Kidney (tissue), 13 donors: ENCODE measurements at regions not wholly inside any gene's neighbourhood (a gene's known extent, or its start where the extent isn't known, plus 50 kb on each side); places are given as distances from the start of the nearest gene placed in this dataset.

Experiments
- DNase-seq, 5 donors: peaks; one replicate each; pipeline ENCODE4 v3.0.0-alpha.2; 2013 to 2020
- FAIRE-seq: peaks from 2 replicates; lab custom pipeline; 2012; peaks lifted over from hg19 to GRCh38; lab: Jason Lieb, UNC
- H3K27ac ChIP-seq, 2 donors: one replicate each; pipeline ENCODE4 v1.7.0; 2013; ENCODE audit warnings: low read depth in 2 of 2, low read length in 2 of 2, inconsistent platforms in 1 of 2
- H3K27me3 ChIP-seq: one replicate; pipeline ENCODE4 v1.7.1; 2013; ENCODE audit warnings: low read length, inconsistent platforms; ENCODE audit not compliant: control insufficient read depth, insufficient read depth
- H3K36me3 ChIP-seq, 3 donors: one replicate each; pipeline versions ENCODE4 v1.7.0 to v1.7.1; 2013; ENCODE audit warnings: low read length in 3 of 3, control low read depth in 1 of 3, inconsistent platforms in 1 of 3; ENCODE audit not compliant: insufficient read depth in 3 of 3, control insufficient read depth in 2 of 3
- H3K4me1 ChIP-seq, 3 donors: one replicate each; pipeline versions ENCODE4 v1.7.0 to v1.7.1; 2013; ENCODE audit warnings: low read length in 3 of 3, inconsistent platforms in 1 of 3, low read depth in 1 of 3; ENCODE audit not compliant: control insufficient read depth in 2 of 3, insufficient read depth in 2 of 3
- H3K4me3 ChIP-seq, 3 donors: one replicate each; pipeline versions ENCODE4 v1.7.0 to v1.8.1; 2013; ENCODE audit warnings: low read length in 3 of 3, control low read depth in 1 of 3, inconsistent platforms in 1 of 3
- H3K9ac ChIP-seq, 3 donors: one replicate each; pipeline versions ENCODE4 v1.7.0 to v1.7.1; 2013; ENCODE audit warnings: low read length in 3 of 3, control low read depth in 1 of 3, inconsistent platforms in 1 of 3
- H3K9me3 ChIP-seq, 3 donors: one replicate each; pipeline versions ENCODE4 v1.7.0 to v1.7.1; 2013; ENCODE audit warnings: low read length in 3 of 3, control low read depth in 1 of 3, inconsistent platforms in 1 of 3; ENCODE audit not compliant: control insufficient read depth in 2 of 3, insufficient read depth in 1 of 3
- intact Hi-C: fragments of 100-400 bp; cut with DNase I; formaldehyde crosslinking; loops from one replicate; pipeline ENCODE4 v1.11.1; 2022
- TF ChIP-seq, protein P1 (sequence below): IDR thresholded peaks from 3 replicates; pipeline ENCODE4 v1.5.1; 2012; ENCODE audit warnings: mild to moderate bottlenecking, moderate library complexity, borderline replicate concordance; ENCODE audit not compliant: insufficient read depth; ENCODE audit errors: extremely low read depth
- donor health status: control.
- donor health status: control.
- donor health status: control.
- donor health status: control.
- donor health status: control.
- donor health status: DM: yes; HTN: yes; CAD: no.
- donor health status: Normal renal cell carcinoma (clear cell type).

DNA sequence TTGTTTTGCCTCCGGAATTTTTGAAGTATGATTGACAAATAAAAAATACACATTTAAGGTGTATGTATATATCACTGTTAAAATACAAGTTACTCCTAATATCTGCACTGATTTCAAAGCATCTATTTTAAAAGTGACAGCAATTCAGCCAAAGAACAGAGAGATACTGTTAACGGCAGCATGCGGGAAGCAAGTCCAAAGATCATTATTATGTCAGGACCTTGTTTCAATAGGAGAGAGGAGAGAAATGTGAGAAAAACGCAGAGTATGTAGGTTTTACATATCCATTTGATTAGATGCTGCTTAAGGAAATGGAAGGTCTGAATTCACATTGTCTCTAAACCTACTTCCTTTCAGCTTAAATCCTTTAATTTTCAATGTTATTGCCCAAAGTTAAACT is 545.5 kb upstream of the SLC8A1 start:
- Histone ChIP-seq H3K27ac (no peak overlapping the region), H3K27me3 (no peaks in the 10 kb centered on the region), H3K9ac (no peak overlapping the region), H3K36me3 (no peaks in the 10 kb centered on the region), H3K9me3 (no peaks in the 10 kb centered on the region), H3K4me1 (no peaks in the 10 kb centered on the region), H3K4me3 (no peak overlapping the region)
- DNase-seq (no peak), FAIRE-seq (no peak)
- TF ChIP-seq, protein P1, sequence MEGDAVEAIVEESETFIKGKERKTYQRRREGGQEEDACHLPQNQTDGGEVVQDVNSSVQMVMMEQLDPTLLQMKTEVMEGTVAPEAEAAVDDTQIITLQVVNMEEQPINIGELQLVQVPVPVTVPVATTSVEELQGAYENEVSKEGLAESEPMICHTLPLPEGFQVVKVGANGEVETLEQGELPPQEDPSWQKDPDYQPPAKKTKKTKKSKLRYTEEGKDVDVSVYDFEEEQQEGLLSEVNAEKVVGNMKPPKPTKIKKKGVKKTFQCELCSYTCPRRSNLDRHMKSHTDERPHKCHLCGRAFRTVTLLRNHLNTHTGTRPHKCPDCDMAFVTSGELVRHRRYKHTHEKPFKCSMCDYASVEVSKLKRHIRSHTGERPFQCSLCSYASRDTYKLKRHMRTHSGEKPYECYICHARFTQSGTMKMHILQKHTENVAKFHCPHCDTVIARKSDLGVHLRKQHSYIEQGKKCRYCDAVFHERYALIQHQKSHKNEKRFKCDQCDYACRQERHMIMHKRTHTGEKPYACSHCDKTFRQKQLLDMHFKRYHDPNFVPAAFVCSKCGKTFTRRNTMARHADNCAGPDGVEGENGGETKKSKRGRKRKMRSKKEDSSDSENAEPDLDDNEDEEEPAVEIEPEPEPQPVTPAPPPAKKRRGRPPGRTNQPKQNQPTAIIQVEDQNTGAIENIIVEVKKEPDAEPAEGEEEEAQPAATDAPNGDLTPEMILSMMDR = no peak
- intact Hi-C loops = no loop called here

- H3K4me3 ChIP-seq = no peak overlapping the region
- intact Hi-C loops = no loop called here
- TF ChIP-seq, protein P1 = no peak
- no peaks in the 10 kb centered on the region for H3K9me3 ChIP-seq
- H3K27ac ChIP-seq = no peak overlapping the region
- H3K9ac ChIP-seq = no peak overlapping the region
- DNase-seq (no peak), FAIRE-seq (no peak)
- no peaks in the 10 kb centered on the region for H3K36me3 ChIP-seq
- no peaks in the 10 kb centered on the region for H3K4me1 ChIP-seq
- H3K27me3 ChIP-seq = no peaks in the 10 kb centered on the region
Measured at GRCh38 chr2:41000374-41000773, 548.5 kb upstream of the SLC8A1 start.

DNA sequence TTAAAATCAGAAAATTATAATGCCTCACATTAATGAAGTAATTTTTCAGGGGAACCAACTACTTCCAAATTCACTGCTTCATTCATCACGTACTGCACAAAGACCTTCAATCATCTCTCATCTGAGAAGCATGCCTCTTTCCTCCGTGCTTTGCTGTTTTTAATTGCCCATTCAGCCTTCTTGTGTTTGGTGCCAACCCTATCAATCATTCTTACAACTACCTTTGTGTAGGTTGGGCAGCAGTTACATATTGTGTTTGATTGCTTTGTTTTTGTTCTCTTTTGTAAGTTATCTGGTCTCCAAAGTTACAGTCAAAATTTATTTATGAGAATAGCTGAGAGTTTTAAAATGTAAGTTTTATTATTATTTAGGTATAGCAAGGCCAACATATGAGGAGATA is 549.0 kb upstream of the SLC8A1 start:
- Histone ChIP-seq H3K27ac (no peak overlapping the region), H3K4me1 (no peaks in the 10 kb centered on the region), H3K4me3 (no peak overlapping the region), H3K27me3 (no peaks in the 10 kb centered on the region), H3K9me3 (no peaks in the 10 kb centered on the region), H3K9ac (no peak overlapping the region), H3K36me3 (no peaks in the 10 kb centered on the region)
- TF ChIP-seq, protein P1 = no peak
- DNase-seq (no peak), FAIRE-seq (no peak)
- intact Hi-C loops = no loop called here

DNA sequence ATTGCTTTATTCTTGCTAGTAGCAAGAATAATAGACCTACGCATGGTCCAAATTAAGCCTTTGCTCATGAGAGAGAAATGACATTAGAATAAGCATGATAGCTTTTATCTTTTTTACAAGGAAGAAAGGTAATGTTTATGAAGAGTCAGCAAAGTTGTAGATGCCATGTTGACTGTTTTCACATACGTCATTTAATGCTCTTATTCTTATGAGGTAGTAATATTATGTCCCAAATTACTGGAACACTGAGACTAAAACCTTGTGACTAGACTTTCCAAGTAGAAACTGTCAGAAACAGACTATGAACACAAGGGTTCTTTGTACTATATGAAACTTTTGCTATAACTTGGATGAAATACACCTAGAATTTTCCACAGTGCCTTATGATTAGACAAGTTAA is 552.8 kb upstream of the SLC8A1 start:
- no peaks in the 10 kb centered on the region for H3K9me3 ChIP-seq
- H3K36me3 ChIP-seq = no peaks in the 10 kb centered on the region
- no peaks in the 10 kb centered on the region for H3K27me3 ChIP-seq
- H3K4me3 ChIP-seq = no peak overlapping the region
- no peak overlapping the region for H3K27ac ChIP-seq
- intact Hi-C loops = no loop called here
- no peaks in the 10 kb centered on the region for H3K4me1 ChIP-seq
- DNase-seq = no peak
- TF ChIP-seq, protein P1 = no peak
- H3K9ac ChIP-seq = no peak overlapping the region
- no peak for FAIRE-seq
